Mesenchymal stem cell (in vitro differentiated cells and primary cell): ENCODE measurements at regions not wholly inside any gene's neighbourhood (a gene's known extent, or its start where the extent isn't known, plus 50 kb on each side); places are given as distances from the start of the nearest gene placed in this dataset.

Experiments used
- DNase-seq: peaks from one replicate; pipeline ENCODE4 v3.0.0-alpha.2; 2013
- H2AFZ ChIP-seq: one replicate; pipeline ENCODE4 v1.6.1; 2013; ENCODE audit warnings: low read depth, mild to moderate bottlenecking, control low read depth, inconsistent platforms, low read length, moderate library complexity
- H2AK5ac ChIP-seq: 2 replicates; pipeline ENCODE4 v1.6.1; 2013; ENCODE audit warnings: low read length, moderate library complexity, mild to moderate bottlenecking, inconsistent platforms; ENCODE audit not compliant: severe bottlenecking
- H2BK120ac ChIP-seq: one replicate; pipeline ENCODE4 v1.6.1; 2013; ENCODE audit warnings: low read depth, mild to moderate bottlenecking, inconsistent platforms, low read length, moderate library complexity
- H2BK12ac ChIP-seq, 2 experiments: one replicate each; pipeline ENCODE4 v1.6.1; 2013; ENCODE audit warnings: inconsistent platforms in 2 of 2, low read length in 2 of 2, mild to moderate bottlenecking in 2 of 2, moderate library complexity in 2 of 2, control low read depth in 1 of 2
- H2BK15ac ChIP-seq: one replicate; pipeline ENCODE4 v1.6.1; 2013; ENCODE audit warnings: mild to moderate bottlenecking, low read depth, inconsistent platforms; ENCODE audit not compliant: poor library complexity, severe bottlenecking
- H2BK5ac ChIP-seq: 2 replicates; pipeline ENCODE4 v1.6.1; 2013; ENCODE audit warnings: low read depth, mild to moderate bottlenecking, low read length, control low read depth, inconsistent platforms; ENCODE audit not compliant: poor library complexity, severe bottlenecking
- H3K14ac ChIP-seq, 2 experiments: one replicate each; pipeline ENCODE4 v1.6.1; 2013; ENCODE audit warnings: inconsistent platforms in 2 of 2, low read length in 2 of 2, control low read depth in 1 of 2, mild to moderate bottlenecking in 1 of 2, moderate library complexity in 1 of 2
- H3K18ac ChIP-seq, 2 experiments: one replicate each; pipeline ENCODE4 v1.6.1; 2013; ENCODE audit warnings: inconsistent platforms in 2 of 2, low read length in 2 of 2, control low read depth in 1 of 2, low read depth in 1 of 2, mild to moderate bottlenecking in 1 of 2
- H3K23ac ChIP-seq, 2 experiments: one replicate each; pipeline ENCODE4 v1.6.1; 2013; ENCODE audit warnings: inconsistent platforms in 2 of 2, low read length in 2 of 2, mild to moderate bottlenecking in 2 of 2, moderate library complexity in 2 of 2, control low read depth in 1 of 2
- H3K27ac ChIP-seq: 2 replicates; pipeline ENCODE4 v1.5.1; 2013; ENCODE audit warnings: mild to moderate bottlenecking, moderate library complexity, low read length, control low read depth, inconsistent platforms; ENCODE audit not compliant: poor library complexity, severe bottlenecking
- H3K27me3 ChIP-seq, 2 experiments: 2 replicates each; pipeline versions ENCODE4 v1.6.1 to v1.7.0; 2013; ENCODE audit warnings: low read length in 2 of 2, mild to moderate bottlenecking in 2 of 2, moderate library complexity in 2 of 2, control low read depth in 1 of 2, inconsistent platforms in 1 of 2; ENCODE audit not compliant: control insufficient read depth in 1 of 2, insufficient read depth in 1 of 2
- H3K36me3 ChIP-seq, 2 experiments: 2 replicates each; pipeline versions ENCODE4 v1.6.1 to v1.7.0; 2013; ENCODE audit warnings: low read length in 2 of 2, control low read depth in 1 of 2, inconsistent platforms in 1 of 2, low read depth in 1 of 2, mild to moderate bottlenecking in 1 of 2; ENCODE audit not compliant: insufficient read depth in 2 of 2, control insufficient read depth in 1 of 2
- H3K4ac ChIP-seq, 2 experiments: one replicate each; pipeline ENCODE4 v1.6.1; 2013; ENCODE audit warnings: inconsistent platforms in 2 of 2, low read length in 2 of 2, mild to moderate bottlenecking in 2 of 2, moderate library complexity in 2 of 2, control low read depth in 1 of 2, low read depth in 1 of 2
- H3K4me1 ChIP-seq: 2 replicates; pipeline ENCODE4 v1.6.1; 2013; ENCODE audit warnings: low read depth, low read length, control low read depth; ENCODE audit not compliant: control insufficient read depth, insufficient read depth
- H3K4me2 ChIP-seq: 2 replicates; pipeline ENCODE4 v1.6.1; 2013; ENCODE audit warnings: low read length, mild to moderate bottlenecking, inconsistent platforms; ENCODE audit not compliant: poor library complexity, severe bottlenecking
- H3K4me3 ChIP-seq, 2 experiments: 2 replicates each; pipeline versions ENCODE4 v1.5.1 to v1.7.0; 2013; ENCODE audit warnings: low read length in 2 of 2, mild to moderate bottlenecking in 2 of 2, control low read depth in 1 of 2, low read depth in 1 of 2; ENCODE audit not compliant: insufficient read depth in 1 of 2
- H3K79me1 ChIP-seq: replicated peaks from 2 replicates; pipeline ENCODE4 v1.6.1; 2013; ENCODE audit warnings: mild to moderate bottlenecking, control low read depth, low read length, inconsistent platforms; ENCODE audit not compliant: poor library complexity, severe bottlenecking
- H3K9ac ChIP-seq: 2 replicates; pipeline ENCODE4 v1.7.0; 2013; ENCODE audit warnings: mild to moderate bottlenecking, low read length, moderate library complexity
- H3K9me3 ChIP-seq: 2 replicates; pipeline ENCODE4 v1.7.0; 2013; ENCODE audit warnings: mild to moderate bottlenecking, low read length; ENCODE audit not compliant: control insufficient read depth
- H4K8ac ChIP-seq: one replicate; pipeline ENCODE4 v1.6.1; 2013; ENCODE audit warnings: inconsistent platforms, mild to moderate bottlenecking, low read length, moderate library complexity
- H4K91ac ChIP-seq: one replicate; pipeline ENCODE4 v1.6.1; 2013; ENCODE audit warnings: mild to moderate bottlenecking, low read length, inconsistent platforms
- WGBS: methylation state at CpG from one replicate; pipeline ENCODE4 v1.1.7; 2013; ENCODE audit warnings: mixed read lengths; 5-methylcytosine and 5-hydroxymethylcytosine counted together

DNA sequence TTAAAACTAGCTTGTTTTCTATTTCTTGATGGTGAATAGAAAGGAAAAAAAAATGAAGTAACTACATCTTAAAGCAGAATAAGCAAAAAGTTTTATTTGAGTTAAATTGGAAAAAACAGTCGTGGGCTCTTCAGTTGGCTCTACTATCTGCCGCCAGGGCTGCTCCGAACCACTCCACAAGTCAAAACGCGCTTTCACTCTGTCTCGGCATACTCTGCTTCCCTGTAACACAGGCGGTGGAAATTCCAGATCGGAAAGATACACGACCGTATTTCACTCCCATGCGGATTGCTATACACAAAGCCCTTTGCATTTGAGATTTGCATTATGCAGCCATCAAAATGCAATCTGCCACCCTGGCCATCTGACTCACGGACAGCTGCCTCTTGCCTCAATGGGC, 505.6 kb downstream of the IRX1 start:
- no peak overlapping the region for H2AK5ac ChIP-seq
- no peak overlapping the region for H3K4ac ChIP-seq
- 82% methylated on average over 12 of the region's 12 CpGs for WGBS
- H3K79me1 ChIP-seq: no peaks in the 10 kb centered on the region
- H3K36me3 ChIP-seq: no peaks in the 10 kb centered on the region
- DNase-seq: no peak
- H3K18ac ChIP-seq: no peak overlapping the region
- H3K9ac ChIP-seq: no peak overlapping the region
- H2BK120ac ChIP-seq: no peak overlapping the region
- no peak overlapping the region for H3K4me3 ChIP-seq
- no peak overlapping the region for H3K27ac ChIP-seq
- no peak overlapping the region for H3K14ac ChIP-seq
- no peak overlapping the region for H3K4me2 ChIP-seq
- no peak overlapping the region for H4K8ac ChIP-seq
- H2BK5ac ChIP-seq: no peak overlapping the region
- no peaks in the 10 kb centered on the region for H3K9me3 ChIP-seq
- H3K27me3 ChIP-seq: no peaks in the 10 kb centered on the region
- H2BK15ac ChIP-seq: no peak overlapping the region
- no peak overlapping the region for H2AFZ ChIP-seq
- H2BK12ac ChIP-seq: no peak overlapping the region
- no peaks in the 10 kb centered on the region for H3K4me1 ChIP-seq
- no peak overlapping the region for H3K23ac ChIP-seq
- H4K91ac ChIP-seq: no peak overlapping the region

DNA sequence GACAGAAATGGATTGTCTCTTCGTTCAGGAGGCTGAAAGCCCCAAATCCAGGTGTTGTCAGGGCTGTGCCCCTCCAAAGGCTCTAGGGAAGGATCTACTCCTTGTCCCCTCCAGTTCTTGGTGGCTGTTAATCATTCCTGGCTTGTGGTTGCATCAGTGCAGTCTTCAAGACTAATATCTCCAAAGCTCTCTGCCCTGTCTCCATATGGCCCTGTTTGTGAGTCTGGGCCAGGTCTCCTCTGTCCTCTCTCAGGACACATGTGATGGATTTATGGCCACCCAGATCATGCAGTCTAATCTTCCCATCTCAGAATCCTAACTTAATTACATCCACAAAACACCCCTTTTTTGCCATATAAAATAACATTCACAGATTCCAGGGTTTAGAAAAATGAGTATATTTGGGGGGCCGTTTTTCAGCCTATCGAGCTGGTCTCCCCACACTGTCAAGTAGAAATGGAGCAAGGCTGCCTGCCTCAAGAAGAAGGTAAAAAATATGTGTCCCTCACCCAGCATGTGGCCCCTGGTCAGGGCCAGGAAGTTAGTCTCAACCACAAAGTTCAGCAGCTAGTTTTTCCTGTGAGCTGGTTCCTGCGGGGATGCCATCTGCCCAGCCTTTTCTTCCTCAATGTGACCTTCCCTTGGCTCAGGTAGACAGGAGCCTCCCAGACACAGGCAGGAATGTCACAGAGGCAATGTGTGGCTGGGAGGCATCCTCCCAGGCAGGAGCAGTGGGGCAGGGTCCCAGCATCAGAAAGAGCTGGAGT, 509.4 kb downstream of the IRX1 start:
- Histone ChIP-seq H3K4ac (no peak overlapping the region), H2BK12ac (no peak overlapping the region), H3K4me1 (no peaks in the 10 kb centered on the region), H2AFZ (no peak overlapping the region), H3K9ac (no peak overlapping the region), H4K91ac (no peak overlapping the region), H3K4me2 (no peak overlapping the region), H2BK120ac (no peak overlapping the region), H4K8ac (no peak overlapping the region), H2BK5ac (no peak overlapping the region), H3K14ac (no peak overlapping the region), H3K4me3 (no peak overlapping the region), H3K79me1 (no peaks in the 10 kb centered on the region), H3K36me3 (no peaks in the 10 kb centered on the region), H2AK5ac (no peak overlapping the region), H3K27ac (no peak overlapping the region), H3K23ac (no peak overlapping the region), H3K18ac (no peak overlapping the region), H3K27me3 (no peaks in the 10 kb centered on the region), H2BK15ac (no peak overlapping the region), H3K9me3 (no peaks in the 10 kb centered on the region)
- 47% methylated on average over 4 of the region's 4 CpGs for WGBS
- no peak for DNase-seq

DNA sequence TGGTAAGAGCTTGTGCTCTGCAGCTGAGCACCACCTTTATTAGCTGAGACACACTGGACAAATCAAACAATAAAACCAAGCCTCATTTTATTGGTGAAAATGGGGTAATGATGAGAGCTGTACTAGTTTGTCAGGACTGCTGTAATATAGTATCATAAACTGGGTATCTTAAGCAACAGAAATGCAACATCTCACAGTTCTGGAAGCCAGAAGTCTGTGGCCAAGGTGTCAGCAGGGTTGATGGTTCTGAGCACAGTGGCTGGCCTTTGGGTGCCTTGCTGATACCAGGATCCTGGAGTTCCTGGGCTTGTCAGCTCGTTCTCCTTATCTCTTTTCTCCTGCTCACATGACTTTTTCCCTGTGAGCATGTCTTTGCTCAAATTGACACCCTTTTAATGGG, 513.1 kb downstream of the IRX1 start:
- no peak overlapping the region for H2BK120ac ChIP-seq
- H2BK15ac ChIP-seq: no peak overlapping the region
- H3K9me3 ChIP-seq: no peaks in the 10 kb centered on the region
- no peak overlapping the region for H3K9ac ChIP-seq
- no peak overlapping the region for H4K91ac ChIP-seq
- no peak overlapping the region for H3K4me2 ChIP-seq
- DNase-seq: no peak
- no peak overlapping the region for H3K23ac ChIP-seq
- no peak overlapping the region for H3K4me3 ChIP-seq
- H3K18ac ChIP-seq: no peak overlapping the region
- H4K8ac ChIP-seq: no peak overlapping the region
- no peak overlapping the region for H2AK5ac ChIP-seq
- 0% methylated on average over 1 of the region's 1 CpG for WGBS
- H3K27ac ChIP-seq: no peak overlapping the region
- H3K4ac ChIP-seq: no peak overlapping the region
- no peaks in the 10 kb centered on the region for H3K4me1 ChIP-seq
- no peaks in the 10 kb centered on the region for H3K36me3 ChIP-seq
- no peak overlapping the region for H3K14ac ChIP-seq
- no peaks in the 10 kb centered on the region for H3K27me3 ChIP-seq
- no peak overlapping the region for H2AFZ ChIP-seq
- H3K79me1 ChIP-seq: no peaks in the 10 kb centered on the region
- H2BK12ac ChIP-seq: no peak overlapping the region
- H2BK5ac ChIP-seq: no peak overlapping the region

DNA sequence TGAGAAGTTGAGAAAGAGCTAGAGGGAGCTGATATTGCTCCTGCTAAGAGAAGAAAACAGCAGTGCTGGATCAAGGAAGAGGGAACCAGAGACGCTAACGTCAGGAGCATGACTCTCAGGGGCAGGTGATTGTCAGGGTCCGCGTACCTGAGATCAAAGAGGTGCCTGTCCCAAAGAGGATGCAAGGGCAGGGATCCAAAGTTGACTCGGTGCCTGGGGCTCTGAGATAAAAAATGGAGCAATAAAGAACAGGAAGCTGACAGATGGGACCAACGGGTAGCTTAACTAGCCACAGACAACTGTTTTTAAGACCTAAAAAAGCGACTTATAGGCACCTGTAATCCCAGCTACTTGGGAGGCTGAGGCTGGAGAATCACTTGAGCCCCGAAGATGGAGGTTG, 517.8 kb downstream of the IRX1 start:
- no peak overlapping the region for H2BK15ac ChIP-seq
- no peak overlapping the region for H2AK5ac ChIP-seq
- DNase-seq: no peak
- H2BK120ac ChIP-seq: no peak overlapping the region
- no peak overlapping the region for H3K14ac ChIP-seq
- H2BK12ac ChIP-seq: no peak overlapping the region
- no peaks in the 10 kb centered on the region for H3K9me3 ChIP-seq
- no peak overlapping the region for H3K23ac ChIP-seq
- WGBS: 73% methylated on average over 8 of the region's 8 CpGs
- no peak overlapping the region for H3K9ac ChIP-seq
- no peak overlapping the region for H2AFZ ChIP-seq
- H3K4me2 ChIP-seq: no peak overlapping the region
- H3K27ac ChIP-seq: no peak overlapping the region
- no peak overlapping the region for H3K4me3 ChIP-seq
- no peak overlapping the region for H3K18ac ChIP-seq
- H4K91ac ChIP-seq: no peak overlapping the region
- no peaks in the 10 kb centered on the region for H3K79me1 ChIP-seq
- H3K4me1 ChIP-seq: no peaks in the 10 kb centered on the region
- H3K36me3 ChIP-seq: no peaks in the 10 kb centered on the region
- H3K4ac ChIP-seq: no peak overlapping the region
- no peaks in the 10 kb centered on the region for H3K27me3 ChIP-seq
- H4K8ac ChIP-seq: no peak overlapping the region
- H2BK5ac ChIP-seq: no peak overlapping the region
